ENCODE measurements at regions not wholly inside any gene's neighbourhood (a gene's known extent, or its start where the extent isn't known, plus 50 kb on each side); places are given as distances from the start of the nearest gene placed in this dataset.
"Not testable (repeated sequence)": the region's sequence is repeated elsewhere in the genome, so short reads cannot be mapped to it uniquely, and the experiment has no call there.

DNA sequence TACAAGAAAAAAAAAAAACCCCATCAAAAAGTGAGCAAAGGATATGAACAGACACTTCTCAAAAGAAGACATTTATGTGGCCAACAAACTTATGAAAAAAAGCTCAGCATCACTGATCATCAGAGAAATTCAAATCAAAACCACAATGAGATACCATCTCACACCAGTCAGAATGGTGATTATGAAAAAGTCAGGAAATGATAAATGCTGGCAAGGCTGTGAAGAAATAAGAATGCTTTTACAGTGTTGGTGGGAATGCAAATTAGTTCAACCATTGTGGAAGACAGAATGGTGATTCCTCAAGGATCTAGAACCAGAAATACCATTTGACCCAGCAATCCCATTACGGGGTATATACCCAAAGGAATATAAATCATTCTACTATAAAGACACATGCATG lies 192.7 kb downstream of the CPE start:
- TF ChIP-seq, protein P1, sequence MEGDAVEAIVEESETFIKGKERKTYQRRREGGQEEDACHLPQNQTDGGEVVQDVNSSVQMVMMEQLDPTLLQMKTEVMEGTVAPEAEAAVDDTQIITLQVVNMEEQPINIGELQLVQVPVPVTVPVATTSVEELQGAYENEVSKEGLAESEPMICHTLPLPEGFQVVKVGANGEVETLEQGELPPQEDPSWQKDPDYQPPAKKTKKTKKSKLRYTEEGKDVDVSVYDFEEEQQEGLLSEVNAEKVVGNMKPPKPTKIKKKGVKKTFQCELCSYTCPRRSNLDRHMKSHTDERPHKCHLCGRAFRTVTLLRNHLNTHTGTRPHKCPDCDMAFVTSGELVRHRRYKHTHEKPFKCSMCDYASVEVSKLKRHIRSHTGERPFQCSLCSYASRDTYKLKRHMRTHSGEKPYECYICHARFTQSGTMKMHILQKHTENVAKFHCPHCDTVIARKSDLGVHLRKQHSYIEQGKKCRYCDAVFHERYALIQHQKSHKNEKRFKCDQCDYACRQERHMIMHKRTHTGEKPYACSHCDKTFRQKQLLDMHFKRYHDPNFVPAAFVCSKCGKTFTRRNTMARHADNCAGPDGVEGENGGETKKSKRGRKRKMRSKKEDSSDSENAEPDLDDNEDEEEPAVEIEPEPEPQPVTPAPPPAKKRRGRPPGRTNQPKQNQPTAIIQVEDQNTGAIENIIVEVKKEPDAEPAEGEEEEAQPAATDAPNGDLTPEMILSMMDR (IDR thresholded peaks at IDR 0.05), result not testable (repeated sequence)
- not testable (repeated sequence) for TF ChIP-seq POLR2A (IDR thresholded peaks at IDR 0.05)
